ENCODE measurements at regions not wholly inside any gene's neighbourhood (a gene's known extent, or its start where the extent isn't known, plus 50 kb on each side); places are given as distances from the start of the nearest gene placed in this dataset.

GRCh38 chr2:56013475-56013874 lies 89.9 kb upstream of the EFEMP1 start:
- H4K8ac ChIP-seq (ENCODE audit: low read depth, low read length) = no peak overlapping the region
- H3K79me2 ChIP-seq (ENCODE audit: control insufficient read depth, insufficient read depth, low read length) = no peaks in the 10 kb centered on the region
- H2BK5ac ChIP-seq (ENCODE audit: low read length) = no peak overlapping the region
- H3K27me3 ChIP-seq (ENCODE audit: insufficient read depth, low read length, poor library complexity) = no peaks in the 10 kb centered on the region
- H3K4ac ChIP-seq (ENCODE audit: low read depth, low read length) = no peak overlapping the region
- H3K4me1 ChIP-seq (ENCODE audit: control insufficient read depth, low read depth, low read length) = peaks cover 2% of the 10 kb centered on the region
- no peaks in the 10 kb centered on the region for H3K36me3 ChIP-seq (ENCODE audit: control insufficient read depth, insufficient read depth, low read length)
- no peak overlapping the region for H3K9ac ChIP-seq (ENCODE audit: low read length)
- H3K79me1 ChIP-seq (ENCODE audit: low read length) = no peaks in the 10 kb centered on the region
- no peak overlapping the region for H2BK120ac ChIP-seq (ENCODE audit: low read depth, low read length)
- DNase-seq = no peak
- no peak overlapping the region for H3K4me2 ChIP-seq (ENCODE audit: low read length)
- no peak overlapping the region for H3K4me3 ChIP-seq (ENCODE audit: low read length)
- H4K5ac ChIP-seq (ENCODE audit: low read length) = no peak overlapping the region
- H3K18ac ChIP-seq (ENCODE audit: low read length) = no peak overlapping the region
- no peak overlapping the region for H2BK15ac ChIP-seq (replicated peaks; ENCODE audit: low read depth)
- H3K23ac ChIP-seq (ENCODE audit: low read length) = no peak overlapping the region
- no peak overlapping the region for H3K56ac ChIP-seq (ENCODE audit: low read length)
- H3K27ac ChIP-seq (ENCODE audit: low read depth, low read length) = no peak overlapping the region
- H2AK5ac ChIP-seq (ENCODE audit: low read length) = no peak overlapping the region

GRCh38 chr2:56014046-56014730 lies 90.6 kb upstream of the EFEMP1 start:
- Histone ChIP-seq H3K23ac (ENCODE audit: low read length) (no peak overlapping the region), H3K4me2 (ENCODE audit: low read length) (no peak overlapping the region)

GRCh38 chr2:56015711-56016115 lies 92.1 kb upstream of the EFEMP1 start:
- WGBS (ENCODE audit: extremely low coverage, insufficient coverage, low lambda C conversion rate) = no CpG with 5 or more reads among the region's 4 CpGs
- Histone ChIP-seq H4K5ac (ENCODE audit: low read length) (no peak overlapping the region), H3K18ac (ENCODE audit: low read length) (no peak overlapping the region), H3K4me2 (ENCODE audit: low read length) (no peak overlapping the region), H3K9ac (ENCODE audit: low read length) (no peak overlapping the region), H3K79me2 (ENCODE audit: control insufficient read depth, insufficient read depth, low read length) (no peaks in the 10 kb centered on the region), H3K4me3 (ENCODE audit: low read length) (no peak overlapping the region), H3K36me3 (ENCODE audit: control insufficient read depth, insufficient read depth, low read length) (no peaks in the 10 kb centered on the region), H2BK120ac (ENCODE audit: low read depth, low read length) (no peak overlapping the region), H2AK5ac (ENCODE audit: low read length) (no peak overlapping the region), H3K27ac (ENCODE audit: low read depth, low read length) (no peak overlapping the region), H3K56ac (ENCODE audit: low read length) (no peak overlapping the region), H3K4me1 (ENCODE audit: control insufficient read depth, low read depth, low read length) (peaks cover 2% of the 10 kb centered on the region), H2BK15ac (replicated peaks; ENCODE audit: low read depth) (no peak overlapping the region), H3K79me1 (ENCODE audit: low read length) (no peaks in the 10 kb centered on the region), H2BK5ac (ENCODE audit: low read length) (no peak overlapping the region), H4K8ac (ENCODE audit: low read depth, low read length) (no peak overlapping the region), H3K4ac (ENCODE audit: low read depth, low read length) (no peak overlapping the region), H3K23ac (ENCODE audit: low read length) (no peak overlapping the region), H3K27me3 (ENCODE audit: insufficient read depth, low read length, poor library complexity) (no peaks in the 10 kb centered on the region)
- peak; percentile 7 for DNase-seq

More at GRCh38 chr2:56014046-56014730, 90.6 kb upstream of the EFEMP1 start:
- Histone ChIP-seq H2BK5ac (ENCODE audit: low read length) (no peak overlapping the region), H2BK120ac (ENCODE audit: low read depth, low read length) (peak overlapping the region; percentile 28), H3K56ac (ENCODE audit: low read length) (no peak overlapping the region), H4K5ac (ENCODE audit: low read length) (no peak overlapping the region), H2AK5ac (ENCODE audit: low read length) (no peak overlapping the region), H3K27me3 (ENCODE audit: insufficient read depth, low read length, poor library complexity) (no peaks in the 10 kb centered on the region), H3K36me3 (ENCODE audit: control insufficient read depth, insufficient read depth, low read length) (no peaks in the 10 kb centered on the region), H3K4me1 (ENCODE audit: control insufficient read depth, low read depth, low read length) (peaks cover 2% of the 10 kb centered on the region), H3K27ac (ENCODE audit: low read depth, low read length) (no peak overlapping the region), H3K4me3 (ENCODE audit: low read length) (no peak overlapping the region), H3K79me1 (ENCODE audit: low read length) (no peaks in the 10 kb centered on the region), H3K18ac (ENCODE audit: low read length) (no peak overlapping the region), H3K9ac (ENCODE audit: low read length) (no peak overlapping the region), H2BK15ac (replicated peaks; ENCODE audit: low read depth) (no peak overlapping the region), H3K79me2 (ENCODE audit: control insufficient read depth, insufficient read depth, low read length) (no peaks in the 10 kb centered on the region), H3K4ac (ENCODE audit: low read depth, low read length) (no peak overlapping the region), H4K8ac (ENCODE audit: low read depth, low read length) (no peak overlapping the region)
- DNase-seq = peak; percentile 13
- WGBS (ENCODE audit: extremely low coverage, insufficient coverage, low lambda C conversion rate) = no CpG with 5 or more reads among the region's 8 CpGs

GRCh38 chr2:56017784-56018183 lies 94.2 kb upstream of the EFEMP1 start:
- H3K4me1 ChIP-seq (ENCODE audit: control insufficient read depth, low read depth, low read length) = peaks cover 2% of the 10 kb centered on the region
- H2BK5ac ChIP-seq (ENCODE audit: low read length) = no peak overlapping the region
- H3K23ac ChIP-seq (ENCODE audit: low read length) = no peak overlapping the region
- H3K4me3 ChIP-seq (ENCODE audit: low read length) = no peak overlapping the region
- no peaks in the 10 kb centered on the region for H3K79me1 ChIP-seq (ENCODE audit: low read length)
- no peak overlapping the region for H2BK120ac ChIP-seq (ENCODE audit: low read depth, low read length)
- no peak overlapping the region for H4K5ac ChIP-seq (ENCODE audit: low read length)
- no peak overlapping the region for H3K4me2 ChIP-seq (ENCODE audit: low read length)
- H3K56ac ChIP-seq (ENCODE audit: low read length) = no peak overlapping the region
- H3K36me3 ChIP-seq (ENCODE audit: control insufficient read depth, insufficient read depth, low read length) = no peaks in the 10 kb centered on the region
- no peak overlapping the region for H2BK15ac ChIP-seq (replicated peaks; ENCODE audit: low read depth)
- H3K27ac ChIP-seq (ENCODE audit: low read depth, low read length) = no peak overlapping the region
- no peak overlapping the region for H3K18ac ChIP-seq (ENCODE audit: low read length)
- H2AK5ac ChIP-seq (ENCODE audit: low read length) = no peak overlapping the region
- no peak for DNase-seq
- no peak overlapping the region for H3K4ac ChIP-seq (ENCODE audit: low read depth, low read length)
- H3K79me2 ChIP-seq (ENCODE audit: control insufficient read depth, insufficient read depth, low read length) = no peaks in the 10 kb centered on the region
- H3K9ac ChIP-seq (ENCODE audit: low read length) = no peak overlapping the region
- no peak overlapping the region for H4K8ac ChIP-seq (ENCODE audit: low read depth, low read length)
- H3K27me3 ChIP-seq (ENCODE audit: insufficient read depth, low read length, poor library complexity) = no peaks in the 10 kb centered on the region

- no CpG with 5 or more reads among the region's 8 CpGs for WGBS (ENCODE audit: extremely low coverage, insufficient coverage, low lambda C conversion rate)
- H3K79me1 ChIP-seq (ENCODE audit: low read length) = no peaks in the 10 kb centered on the region
- no peak overlapping the region for H3K56ac ChIP-seq (ENCODE audit: low read length)
- H3K4me3 ChIP-seq (ENCODE audit: low read length) = no peak overlapping the region
- no peak overlapping the region for H3K27ac ChIP-seq (ENCODE audit: low read depth, low read length)
- no peak overlapping the region for H3K4ac ChIP-seq (ENCODE audit: low read depth, low read length)
- no peaks in the 10 kb centered on the region for H3K27me3 ChIP-seq (ENCODE audit: insufficient read depth, low read length, poor library complexity)
- H3K23ac ChIP-seq (ENCODE audit: low read length) = no peak overlapping the region
- H3K79me2 ChIP-seq (ENCODE audit: control insufficient read depth, insufficient read depth, low read length) = no peaks in the 10 kb centered on the region
- no peak overlapping the region for H3K4me2 ChIP-seq (ENCODE audit: low read length)
- no peak overlapping the region for H3K9ac ChIP-seq (ENCODE audit: low read length)
- H3K18ac ChIP-seq (ENCODE audit: low read length) = no peak overlapping the region
- peaks cover 2% of the 10 kb centered on the region for H3K4me1 ChIP-seq (ENCODE audit: control insufficient read depth, low read depth, low read length)
- H4K5ac ChIP-seq (ENCODE audit: low read length) = no peak overlapping the region
- H3K36me3 ChIP-seq (ENCODE audit: control insufficient read depth, insufficient read depth, low read length) = no peaks in the 10 kb centered on the region
- no peak overlapping the region for H2BK120ac ChIP-seq (ENCODE audit: low read depth, low read length)
- H2AK5ac ChIP-seq (ENCODE audit: low read length) = no peak overlapping the region
- H4K8ac ChIP-seq (ENCODE audit: low read depth, low read length) = no peak overlapping the region
- no peak for DNase-seq
- no peak overlapping the region for H2BK5ac ChIP-seq (ENCODE audit: low read length)
- no peak overlapping the region for H2BK15ac ChIP-seq (replicated peaks; ENCODE audit: low read depth)
Observed at GRCh38 chr2:56018267-56018666, 94.7 kb upstream of the EFEMP1 start.

- Histone ChIP-seq H3K4me2 (ENCODE audit: low read length) (no peak overlapping the region), H2AK5ac (ENCODE audit: low read length) (no peak overlapping the region), H4K5ac (ENCODE audit: low read length) (no peak overlapping the region), H2BK5ac (ENCODE audit: low read length) (no peak overlapping the region), H2BK15ac (replicated peaks; ENCODE audit: low read depth) (no peak overlapping the region), H3K79me2 (ENCODE audit: control insufficient read depth, insufficient read depth, low read length) (no peaks in the 10 kb centered on the region), H3K36me3 (ENCODE audit: control insufficient read depth, insufficient read depth, low read length) (no peaks in the 10 kb centered on the region), H3K27ac (ENCODE audit: low read depth, low read length) (no peak overlapping the region), H3K9ac (ENCODE audit: low read length) (no peak overlapping the region), H3K79me1 (ENCODE audit: low read length) (no peaks in the 10 kb centered on the region), H3K56ac (ENCODE audit: low read length) (no peak overlapping the region), H3K4me3 (ENCODE audit: low read length) (no peak overlapping the region), H3K4me1 (ENCODE audit: control insufficient read depth, low read depth, low read length) (no peaks in the 10 kb centered on the region), H3K4ac (ENCODE audit: low read depth, low read length) (no peak overlapping the region), H4K8ac (ENCODE audit: low read depth, low read length) (no peak overlapping the region), H3K23ac (ENCODE audit: low read length) (no peak overlapping the region), H3K27me3 (ENCODE audit: insufficient read depth, low read length, poor library complexity) (no peaks in the 10 kb centered on the region), H2BK120ac (ENCODE audit: low read depth, low read length) (no peak overlapping the region), H3K18ac (ENCODE audit: low read length) (no peak overlapping the region)
- DNase-seq = no peak
- WGBS (ENCODE audit: extremely low coverage, insufficient coverage, low lambda C conversion rate) = no CpG with 5 or more reads among the region's 5 CpGs
Observed at GRCh38 chr2:56021136-56021474, 97.5 kb upstream of the EFEMP1 start.
